Fibroblast of peridontal ligament (primary cell): ENCODE measurements at regions not wholly inside any gene's neighbourhood (a gene's known extent, or its start where the extent isn't known, plus 50 kb on each side); places are given as distances from the start of the nearest gene placed in this dataset.
"Not testable (repeated sequence)": the region's sequence is repeated elsewhere in the genome, so short reads cannot be mapped to it uniquely, and the experiment has no call there.

Experiments used
- DNase-seq: peaks from one replicate; pipeline ENCODE4 v3.0.0-alpha.2; 2010; ENCODE audit errors: extremely low read depth

DNA sequence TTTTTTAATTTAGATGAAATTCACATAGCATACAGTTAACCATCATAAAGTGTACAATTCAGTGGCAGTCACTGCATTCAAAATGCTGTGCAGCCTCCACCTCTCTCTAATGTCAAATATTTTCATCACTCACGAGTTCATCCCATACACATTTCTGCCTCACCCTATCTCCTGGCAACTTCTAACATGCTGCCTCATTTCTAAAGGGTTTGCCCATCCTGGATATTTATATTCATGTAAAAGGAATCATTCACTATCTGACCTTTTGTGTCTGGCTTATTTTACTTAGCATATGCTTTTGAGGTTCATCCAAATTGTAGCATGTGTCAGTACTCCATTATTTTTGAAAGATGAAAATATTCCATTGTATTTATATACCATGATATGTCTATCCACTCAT is 286.9 kb upstream of the VSTM2A start:
- DNase-seq = no peak

- DNase-seq = no peak
These were observed 283.0 kb upstream of the VSTM2A start for GRCh38 chr7:54259185-54259584.

GRCh38 chr7:54260941-54261371 is 281.2 kb upstream of the VSTM2A start:
- no peak for DNase-seq

DNA sequence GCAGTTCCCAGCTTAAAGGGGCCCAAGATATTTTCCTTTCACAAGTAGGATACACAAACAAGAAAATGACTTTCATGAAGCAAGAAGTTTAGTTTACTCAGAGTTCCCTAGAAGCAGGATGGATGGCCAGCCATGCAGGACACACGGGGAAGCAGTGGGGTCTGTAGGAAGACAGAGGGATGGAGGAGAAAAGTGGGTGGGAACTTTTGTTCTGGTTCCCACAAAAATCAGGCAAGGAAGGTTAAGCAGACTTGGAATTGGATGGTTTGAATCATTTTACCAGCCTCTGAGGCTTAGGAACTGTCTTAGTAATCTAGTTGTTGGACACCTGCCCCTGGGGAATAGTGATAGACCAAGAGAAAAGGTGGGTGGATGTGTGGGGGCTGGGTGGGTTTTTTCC is 263.3 kb upstream of the VSTM2A start:
- DNase-seq = no peak

GRCh38 chr7:54292171-54292925 is 249.8 kb upstream of the VSTM2A start:
- DNase-seq = no peak

- DNase-seq = no peak
These were observed 242.7 kb upstream of the VSTM2A start for GRCh38 chr7:54299426-54299825.

DNA sequence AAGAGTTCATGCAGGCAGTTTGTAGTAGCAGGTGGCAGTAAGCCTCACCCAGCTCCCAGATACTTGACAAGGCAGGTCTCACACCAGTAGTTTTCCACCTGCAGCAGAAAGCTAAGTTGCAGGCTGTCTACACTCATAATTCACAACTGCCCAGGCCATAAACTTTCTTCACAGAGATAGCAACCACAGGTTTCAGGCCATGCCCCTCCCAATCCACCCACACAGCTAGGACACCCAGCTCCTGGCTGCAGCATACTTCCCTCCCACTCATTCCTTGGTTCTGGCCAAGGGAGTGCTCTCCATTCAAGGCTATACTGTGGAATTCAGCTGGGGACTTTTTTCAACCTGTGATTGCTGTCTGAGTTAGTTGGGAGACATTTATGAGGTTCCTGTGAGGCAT is 226.2 kb upstream of the VSTM2A start:
- DNase-seq = not testable (repeated sequence)

DNA sequence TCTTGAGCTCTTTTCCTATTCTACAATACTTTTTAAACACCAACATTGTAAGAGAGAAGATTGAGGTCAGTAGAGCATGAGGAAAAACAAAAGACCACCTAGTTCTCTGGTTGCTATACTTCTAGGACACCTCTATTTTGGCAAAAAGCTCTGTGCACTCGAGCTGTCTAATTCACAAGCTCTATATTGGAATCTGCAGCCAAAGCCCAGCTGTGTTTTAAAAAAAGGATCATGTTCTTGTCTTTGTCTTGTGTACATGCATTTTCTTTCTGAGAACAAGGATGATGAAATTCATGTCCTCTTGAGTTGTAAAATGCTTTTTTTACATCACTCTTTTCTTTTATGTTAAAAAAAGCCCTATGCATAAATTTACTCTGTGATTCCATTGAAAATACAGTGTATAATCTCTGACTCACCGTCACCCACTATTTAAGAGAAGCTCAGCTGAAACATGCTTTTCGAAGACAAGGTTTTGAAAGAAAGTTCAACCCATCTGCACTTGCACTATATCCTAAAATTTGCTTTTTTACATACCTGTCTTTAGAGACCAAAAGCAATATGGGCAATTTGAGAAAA is 215.5 kb upstream of the VSTM2A start:
- no peak for DNase-seq

DNA sequence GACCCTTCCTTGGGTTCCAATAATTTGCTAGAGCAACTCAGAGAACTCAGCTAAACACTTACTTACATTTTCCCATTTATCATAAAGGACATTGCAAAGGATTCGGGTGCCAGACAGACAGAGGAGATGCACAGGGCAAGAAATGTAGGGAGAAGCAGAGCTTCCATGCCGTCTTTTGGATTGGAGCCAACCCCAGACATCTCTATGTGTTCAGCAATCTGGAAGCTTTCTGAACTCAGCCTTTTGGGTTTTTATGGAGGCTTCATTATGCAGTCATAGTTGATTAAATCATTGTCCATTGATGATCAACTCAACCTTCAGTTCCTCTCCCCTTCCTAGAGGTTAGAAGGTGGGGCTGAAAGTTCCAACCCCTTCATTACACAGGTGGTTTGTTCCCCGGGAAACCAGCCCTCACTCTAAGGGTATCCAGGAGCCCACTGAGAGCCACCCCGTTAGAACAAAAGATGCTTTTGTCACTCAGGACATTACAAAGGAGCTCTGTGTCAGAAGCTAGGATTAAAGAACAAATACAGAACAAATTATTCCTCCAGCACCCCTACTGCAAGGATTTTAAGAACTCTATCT is 211.9 kb upstream of the VSTM2A start:
- no peak for DNase-seq

- no peak for DNase-seq
These were observed 210.9 kb upstream of the VSTM2A start for GRCh38 chr7:54331311-54331710.

DNA sequence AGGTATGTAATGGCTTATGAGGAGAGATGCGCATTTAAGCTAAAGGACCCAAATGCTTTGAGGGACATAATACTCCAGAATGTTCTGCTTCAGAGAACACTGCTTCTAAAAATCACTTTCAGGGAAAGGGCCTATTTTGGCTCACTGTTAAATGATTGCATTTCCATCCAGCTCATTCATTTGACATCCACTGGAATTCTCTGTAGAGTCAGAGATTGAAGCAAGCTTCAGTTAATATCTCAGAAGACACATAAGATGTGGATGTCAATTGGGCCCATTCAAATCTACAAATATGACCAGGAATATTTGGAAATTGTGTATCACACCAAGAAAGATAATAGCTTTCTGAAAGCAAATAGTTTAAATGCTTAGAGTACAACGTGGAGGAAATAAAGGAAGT is 209.9 kb upstream of the VSTM2A start:
- DNase-seq = no peak

DNA sequence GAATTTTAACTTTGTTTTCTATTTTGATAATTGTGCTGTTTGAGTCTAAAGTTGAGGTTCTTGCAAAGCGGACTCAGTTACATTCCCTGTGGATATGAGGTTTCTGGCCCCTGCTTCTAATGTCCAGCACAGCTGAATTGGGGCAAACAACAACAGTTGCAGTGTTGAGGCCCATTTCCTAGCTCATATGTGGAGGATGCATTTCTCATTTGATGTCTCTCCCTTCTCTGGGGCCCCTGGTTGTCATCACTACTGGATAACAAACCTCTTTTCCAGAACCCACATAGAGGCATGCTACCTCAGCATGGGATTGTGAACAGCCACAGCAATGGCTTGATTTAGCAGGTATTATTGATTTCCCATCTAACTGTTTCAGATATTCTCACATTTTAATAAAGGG is 208.2 kb upstream of the VSTM2A start:
- DNase-seq = no peak

- DNase-seq = no peak
These were observed 205.4 kb upstream of the VSTM2A start for GRCh38 chr7:54336800-54337199.

- no peak for DNase-seq
These were observed 204.7 kb upstream of the VSTM2A start for GRCh38 chr7:54337466-54337865.

- DNase-seq = no peak
These were observed 203.9 kb upstream of the VSTM2A start for GRCh38 chr7:54338319-54338718.

- DNase-seq = no peak
These were observed 203.1 kb upstream of the VSTM2A start for GRCh38 chr7:54339073-54339472.

- no peak for DNase-seq
These were observed 199.7 kb upstream of the VSTM2A start for GRCh38 chr7:54342458-54342857.

- no peak for DNase-seq
These were observed 198.7 kb upstream of the VSTM2A start for GRCh38 chr7:54343511-54343910.

DNA sequence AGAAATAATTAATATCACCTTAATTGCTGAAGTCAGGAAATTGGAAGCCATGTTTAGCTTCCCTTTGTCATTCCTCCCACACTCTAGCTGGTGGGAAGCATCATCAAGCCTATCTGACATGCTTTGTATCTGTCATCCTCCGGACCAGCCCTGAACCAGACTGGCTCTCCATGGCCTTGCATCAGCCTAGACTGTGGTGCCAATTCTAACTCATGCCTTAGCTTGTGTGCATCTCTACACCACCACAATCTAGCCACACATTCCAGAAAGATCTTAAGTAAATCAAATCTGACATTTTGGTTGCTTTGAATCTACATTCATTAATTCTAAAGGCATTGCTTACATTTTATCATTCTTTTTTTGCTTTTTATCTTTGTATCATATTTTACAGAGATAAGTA is 196.4 kb upstream of the VSTM2A start:
- no peak for DNase-seq

DNA sequence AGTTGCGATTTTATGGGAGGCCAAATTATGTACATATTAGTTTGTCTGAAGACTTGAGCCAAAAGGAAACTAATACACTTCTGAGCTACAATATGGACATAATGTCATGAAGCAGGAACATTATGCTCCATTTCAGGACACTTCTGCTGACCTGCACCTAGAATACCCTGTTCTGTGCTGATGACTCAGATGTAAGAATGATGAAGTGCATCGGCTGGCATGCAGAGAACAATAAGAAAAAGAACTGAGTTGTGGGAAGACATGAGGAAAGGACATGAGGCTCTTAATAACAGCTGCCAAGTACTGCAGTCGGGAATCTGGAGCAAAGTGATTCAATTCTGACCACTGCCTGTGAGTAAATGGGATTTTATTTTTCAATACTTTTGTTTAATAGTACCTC is 192.9 kb upstream of the VSTM2A start:
- DNase-seq = no peak

- no peak for DNase-seq
These were observed 187.7 kb upstream of the VSTM2A start for GRCh38 chr7:54354436-54354835.

GRCh38 chr7:54355842-54356241 is 186.3 kb upstream of the VSTM2A start:
- no peak for DNase-seq

GRCh38 chr7:54360075-54360840 is 181.9 kb upstream of the VSTM2A start:
- DNase-seq = no peak
